ENCODE measurements at regions not wholly inside any gene's neighbourhood (a gene's known extent, or its start where the extent isn't known, plus 50 kb on each side); places are given as distances from the start of the nearest gene placed in this dataset.

DNA sequence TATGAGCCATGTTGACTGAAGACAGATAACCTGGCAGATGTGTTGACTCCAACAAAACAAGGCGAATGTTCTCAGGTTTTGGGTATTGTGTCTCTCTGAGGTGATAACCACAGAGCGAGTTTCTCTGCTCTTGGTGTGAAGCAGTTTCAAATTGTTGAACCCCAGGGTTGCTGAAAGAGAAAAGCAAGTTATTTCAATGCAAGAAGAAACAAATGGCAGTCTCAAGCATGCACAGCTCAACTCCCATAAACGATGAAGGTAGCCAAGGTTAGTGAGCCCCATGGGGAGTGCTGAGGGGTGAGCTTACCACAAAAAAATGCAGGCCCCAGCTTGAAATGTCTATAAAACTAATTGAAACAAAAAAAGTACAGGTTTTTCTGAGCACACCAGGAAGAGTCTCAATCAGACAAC, 220.8 kb upstream of the DAPK1 start:
- peak overlapping the region; percentile 56 for H2AFZ ChIP-seq (ENCODE audit: control insufficient read depth, low read length)

DNA sequence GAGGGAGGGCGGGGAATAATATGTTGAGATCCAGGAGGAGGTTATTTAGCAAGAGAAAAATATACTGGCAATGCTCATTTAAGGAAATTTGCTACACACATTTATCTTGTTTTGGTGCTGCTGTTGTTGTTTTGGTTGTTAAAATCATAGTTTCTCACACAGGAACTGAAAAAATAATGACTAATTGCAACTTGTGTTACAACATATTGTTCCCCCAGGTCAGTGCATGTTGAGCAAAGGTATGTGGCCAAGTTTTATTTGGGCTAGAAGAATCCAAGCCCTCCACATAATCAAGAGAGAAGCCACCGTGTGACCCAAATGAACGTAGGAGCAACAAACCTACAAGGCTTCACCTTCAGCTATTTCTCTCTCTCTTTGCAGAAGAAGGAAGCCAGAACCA, 220.3 kb upstream of the DAPK1 start:
- Histone ChIP-seq H3K27me3 (ENCODE audit: control insufficient read depth, extremely low read depth, insufficient read depth, low read length) (no peaks in the 10 kb centered on the region), H4K20me1 (ENCODE audit: control insufficient read depth, extremely low read depth, insufficient read depth, low read length) (no peaks in the 10 kb centered on the region), H3K9me1 (ENCODE audit: control insufficient read depth, extremely low read depth, insufficient read depth, low read length) (no peaks in the 10 kb centered on the region), H3K9ac (ENCODE audit: control insufficient read depth, extremely low read depth, insufficient read depth, low read length) (no peak overlapping the region), H3K79me2 (ENCODE audit: control insufficient read depth, insufficient read depth, low read length) (no peaks in the 10 kb centered on the region), H2AFZ (ENCODE audit: control insufficient read depth, low read length) (peak overlapping the region; percentile 25), H3K36me3 (ENCODE audit: control insufficient read depth in 2 of 2, extremely low read depth in 1 of 2, insufficient read depth in 2 of 2, low read length in 2 of 2) (no peaks in the 10 kb centered on the region), H3K9me3 (ENCODE audit: control insufficient read depth, low read depth, low read length) (no peaks in the 10 kb centered on the region), H3K27ac (ENCODE audit: control insufficient read depth, insufficient read depth, low read length) (peak overlapping the region; percentile 16), H3K4me2 (ENCODE audit: control insufficient read depth, extremely low read depth, insufficient read depth, low read depth, low read length) (peak overlapping the region; percentile 17), H3K4me1 (ENCODE audit: control insufficient read depth, extremely low read depth, insufficient read depth, low read length) (peaks cover 23% of the 10 kb centered on the region), H3K4me3 (ENCODE audit: control insufficient read depth in 2 of 3, extremely low read depth in 1 of 3, insufficient read depth in 2 of 3, low read depth in 1 of 3, low read length in 3 of 3) (no peak overlapping the region)
- peak; percentile 34 for FAIRE-seq
- DNase-seq (ENCODE audit: low read depth, low spot score), result no peak
- TF ChIP-seq, protein P1, sequence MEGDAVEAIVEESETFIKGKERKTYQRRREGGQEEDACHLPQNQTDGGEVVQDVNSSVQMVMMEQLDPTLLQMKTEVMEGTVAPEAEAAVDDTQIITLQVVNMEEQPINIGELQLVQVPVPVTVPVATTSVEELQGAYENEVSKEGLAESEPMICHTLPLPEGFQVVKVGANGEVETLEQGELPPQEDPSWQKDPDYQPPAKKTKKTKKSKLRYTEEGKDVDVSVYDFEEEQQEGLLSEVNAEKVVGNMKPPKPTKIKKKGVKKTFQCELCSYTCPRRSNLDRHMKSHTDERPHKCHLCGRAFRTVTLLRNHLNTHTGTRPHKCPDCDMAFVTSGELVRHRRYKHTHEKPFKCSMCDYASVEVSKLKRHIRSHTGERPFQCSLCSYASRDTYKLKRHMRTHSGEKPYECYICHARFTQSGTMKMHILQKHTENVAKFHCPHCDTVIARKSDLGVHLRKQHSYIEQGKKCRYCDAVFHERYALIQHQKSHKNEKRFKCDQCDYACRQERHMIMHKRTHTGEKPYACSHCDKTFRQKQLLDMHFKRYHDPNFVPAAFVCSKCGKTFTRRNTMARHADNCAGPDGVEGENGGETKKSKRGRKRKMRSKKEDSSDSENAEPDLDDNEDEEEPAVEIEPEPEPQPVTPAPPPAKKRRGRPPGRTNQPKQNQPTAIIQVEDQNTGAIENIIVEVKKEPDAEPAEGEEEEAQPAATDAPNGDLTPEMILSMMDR (optimal IDR thresholded peaks at IDR 0.05 in 1 of 3, IDR thresholded peaks at IDR 0.05 in 1 of 3, conservative IDR thresholded peaks at IDR 0.05 in 1 of 3; ENCODE audit: extremely low read depth in 1 of 3, insufficient read depth in 2 of 3, low read length in 3 of 3), result no peak
- no peak for TF ChIP-seq EZH2 (IDR thresholded peaks at IDR 0.05; ENCODE audit: low read length)
- dilution Hi-C loops (cut with MboI; ENCODE audit: extremely low pct_ligation_motif_present, low sequenced_read_pairs), result no loop called here

More for the DNA sequence above, 220.8 kb upstream of the DAPK1 start:
- DNase-seq (ENCODE audit: low read depth, low spot score) (no peak), FAIRE-seq (no peak)
- Histone ChIP-seq H3K9me1 (ENCODE audit: control insufficient read depth, extremely low read depth, insufficient read depth, low read length) (no peaks in the 10 kb centered on the region), H3K27me3 (ENCODE audit: control insufficient read depth, extremely low read depth, insufficient read depth, low read length) (no peaks in the 10 kb centered on the region), H3K36me3 (ENCODE audit: control insufficient read depth in 2 of 2, extremely low read depth in 1 of 2, insufficient read depth in 2 of 2, low read length in 2 of 2) (no peaks in the 10 kb centered on the region), H3K4me2 (ENCODE audit: control insufficient read depth, extremely low read depth, insufficient read depth, low read depth, low read length) (peak overlapping the region; percentile 17), H3K4me1 (ENCODE audit: control insufficient read depth, extremely low read depth, insufficient read depth, low read length) (peaks cover 23% of the 10 kb centered on the region), H3K79me2 (ENCODE audit: control insufficient read depth, insufficient read depth, low read length) (no peaks in the 10 kb centered on the region), H3K4me3 (ENCODE audit: control insufficient read depth in 2 of 3, extremely low read depth in 1 of 3, insufficient read depth in 2 of 3, low read depth in 1 of 3, low read length in 3 of 3) (peak overlapping the region in 1 of 3 experiments; percentile 5), H3K9me3 (ENCODE audit: control insufficient read depth, low read depth, low read length) (no peaks in the 10 kb centered on the region), H3K27ac (ENCODE audit: control insufficient read depth, insufficient read depth, low read length) (peak overlapping the region; percentile 16), H3K9ac (ENCODE audit: control insufficient read depth, extremely low read depth, insufficient read depth, low read length) (no peak overlapping the region), H4K20me1 (ENCODE audit: control insufficient read depth, extremely low read depth, insufficient read depth, low read length) (no peaks in the 10 kb centered on the region)
- TF ChIP-seq, protein P1 (optimal IDR thresholded peaks at IDR 0.05 in 1 of 3, IDR thresholded peaks at IDR 0.05 in 1 of 3, conservative IDR thresholded peaks at IDR 0.05 in 1 of 3; ENCODE audit: extremely low read depth in 1 of 3, insufficient read depth in 2 of 3, low read length in 3 of 3), result no peak
- no peak for TF ChIP-seq EZH2 (IDR thresholded peaks at IDR 0.05; ENCODE audit: low read length)
- dilution Hi-C loops (cut with MboI; ENCODE audit: extremely low pct_ligation_motif_present, low sequenced_read_pairs), result no loop called here
